H1 (cell line): ENCODE measurements at regions not wholly inside any gene's neighbourhood (a gene's known extent, or its start where the extent isn't known, plus 50 kb on each side); places are given as distances from the start of the nearest gene placed in this dataset.

Experiments used
- ATF3 ChIP-seq: IDR thresholded peaks from 2 replicates; pipeline ENCODE4 v1.6.1; 2011; ENCODE audit warnings: low read depth, mild to moderate bottlenecking, low read length; ENCODE audit not compliant: insufficient read depth
- CTCF ChIP-seq, 3 experiments: IDR thresholded peaks; 1 replicate in 2 of 3; 2 replicates in 1 of 3; pipeline versions ENCODE4 v1.5.1 to v1.6.1; 2011; ENCODE audit warnings: low read length in 3 of 3, mild to moderate bottlenecking in 3 of 3, inconsistent platforms in 2 of 3, low read depth in 1 of 3, moderate library complexity in 1 of 3; ENCODE audit not compliant: insufficient read depth in 1 of 3; ENCODE audit errors: control extremely low read depth in 1 of 3
- EGR1 ChIP-seq: IDR thresholded peaks from 2 replicates; pipeline ENCODE4 v1.6.1; 2011; ENCODE audit warnings: low read depth, low read length, borderline replicate concordance
- EP300 ChIP-seq, 2 experiments: IDR thresholded peaks; 1 replicate in 1 of 2; 2 replicates in 1 of 2; pipeline ENCODE4 v1.6.1; 2011 to 2012; ENCODE audit warnings: low read depth in 2 of 2, low read length in 2 of 2, mild to moderate bottlenecking in 2 of 2, borderline replicate concordance in 1 of 2, inconsistent platforms in 1 of 2, moderate library complexity in 1 of 2
- MAX ChIP-seq: IDR thresholded peaks from 2 replicates; pipeline ENCODE4 v1.6.1; 2012; ENCODE audit warnings: inconsistent platforms
- POLR2AphosphoS5 ChIP-seq: IDR thresholded peaks from 2 replicates; pipeline ENCODE4 v1.6.1; 2011; ENCODE audit warnings: low read depth, low read length
- SRF ChIP-seq: IDR thresholded peaks from 2 replicates; pipeline ENCODE4 v1.6.1; 2011; ENCODE audit warnings: mild to moderate bottlenecking, low read depth, low read length, moderate library complexity
- SUZ12 ChIP-seq: fragments of 200-600 bp; sonication (generic); IDR thresholded peaks from 2 replicates; pipeline ENCODE4 v1.6.1; 2012; ENCODE audit warnings: mild to moderate bottlenecking, inconsistent platforms, low read length, moderate library complexity, mixed read lengths

- TF ChIP-seq CTCF (IDR thresholded peaks at IDR 0.05; ENCODE audit: control extremely low read depth in 1 of 3, insufficient read depth in 1 of 3, low read depth in 1 of 3, low read length in 3 of 3) (no peak), SRF (no peak), MAX (no peak), EGR1 (no peak), EP300 (IDR thresholded peaks at IDR 0.05; ENCODE audit: borderline replicate concordance in 1 of 2, low read depth in 2 of 2, low read length in 2 of 2) (no peak), POLR2AphosphoS5 (no peak), ATF3 (no peak), SUZ12 (no peak)
These were observed 211.7 kb upstream of the GLRA1 start for GRCh38 chr5:152136321-152136720.
